Upper lobe of left lung (tissue), 6 donors: ENCODE measurements at regions not wholly inside any gene's neighbourhood (a gene's known extent, or its start where the extent isn't known, plus 50 kb on each side); places are given as distances from the start of the nearest gene placed in this dataset.

ENCODE experiments used
- ATAC-seq, 2 donors: fragments of 200-7000 bp; cut with Tn5 transposase; one replicate each; pipeline ENCODE4 v1.9.1; 2022; ENCODE audit warnings: mild to moderate bottlenecking in 2 of 2, moderate library complexity in 2 of 2; ENCODE audit not compliant: low FRiP score in 2 of 2
- DNase-seq, 2 donors: peaks; one replicate each; pipeline ENCODE4 v3.0.0-alpha.2; 2019 to 2020
- H3K27ac ChIP-seq, 4 donors: fragments of 200-600 bp; sonication (generic); one replicate each; pipeline ENCODE4 v1.5.1; 2016 to 2019
- H3K27me3 ChIP-seq, 4 donors: fragments of 200-600 bp; sonication (generic); one replicate each; pipeline ENCODE4 v1.5.1; 2017 to 2019
- H3K36me3 ChIP-seq, 4 donors: fragments of 200-600 bp; sonication (generic); one replicate each; pipeline ENCODE4 v1.5.1; 2016 to 2019
- H3K4me1 ChIP-seq, 4 donors: fragments of 200-600 bp; sonication (generic); one replicate each; pipeline ENCODE4 v1.5.1; 2018 to 2019
- H3K4me3 ChIP-seq, 4 donors: fragments of 200-600 bp; sonication (generic); one replicate each; pipeline ENCODE4 v1.5.1; 2017 to 2019; ENCODE audit warnings: mild to moderate bottlenecking in 2 of 4, moderate library complexity in 1 of 4
- H3K9me3 ChIP-seq, 4 donors: fragments of 200-600 bp; sonication (generic); one replicate each; pipeline ENCODE4 v1.5.1; 2018 to 2019
- EP300 ChIP-seq, 4 donors: sonication (generic); formaldehyde crosslinking; IDR thresholded peaks; one replicate each; pipeline ENCODE4 v1.5.1; 2017; ENCODE audit warnings: antibody characterized with exemption in 4 of 4, control low read depth in 2 of 4
- POLR2A ChIP-seq, 4 donors: fragments of 450-650 bp; IDR thresholded peaks; one replicate each; pipeline ENCODE4 v1.5.1; 2016 to 2017; ENCODE audit warnings: antibody characterized with exemption in 4 of 4, mild to moderate bottlenecking in 2 of 4
- POLR2AphosphoS5 ChIP-seq, 2 donors: sonication (generic); formaldehyde crosslinking; IDR thresholded peaks; one replicate each; pipeline ENCODE4 v1.5.1; 2017; ENCODE audit warnings: antibody characterized with exemption in 2 of 2
- WGBS, 2 donors: methylation state at CpG; one replicate each; pipeline ENCODE4 v1.1.5; 2017 to 2018; 5-methylcytosine and 5-hydroxymethylcytosine counted together
- TF ChIP-seq, protein P1 (sequence below), 6 experiments: fragments of 450-650 bp in 4 of 6; fragments of 200-600 bp in 2 of 6; sonication (generic) in 2 of 6; IDR thresholded peaks; one replicate each; pipeline ENCODE4 v1.5.1; 2016 to 2019; ENCODE audit warnings: antibody characterized with exemption in 6 of 6
- donor health status: DM: no; HTN: no; CAD: no; lungs with moderate emphysema.
- donor health status: DM: no; HTN: yes; CAD: no; lungs with severe emphysema.

DNA sequence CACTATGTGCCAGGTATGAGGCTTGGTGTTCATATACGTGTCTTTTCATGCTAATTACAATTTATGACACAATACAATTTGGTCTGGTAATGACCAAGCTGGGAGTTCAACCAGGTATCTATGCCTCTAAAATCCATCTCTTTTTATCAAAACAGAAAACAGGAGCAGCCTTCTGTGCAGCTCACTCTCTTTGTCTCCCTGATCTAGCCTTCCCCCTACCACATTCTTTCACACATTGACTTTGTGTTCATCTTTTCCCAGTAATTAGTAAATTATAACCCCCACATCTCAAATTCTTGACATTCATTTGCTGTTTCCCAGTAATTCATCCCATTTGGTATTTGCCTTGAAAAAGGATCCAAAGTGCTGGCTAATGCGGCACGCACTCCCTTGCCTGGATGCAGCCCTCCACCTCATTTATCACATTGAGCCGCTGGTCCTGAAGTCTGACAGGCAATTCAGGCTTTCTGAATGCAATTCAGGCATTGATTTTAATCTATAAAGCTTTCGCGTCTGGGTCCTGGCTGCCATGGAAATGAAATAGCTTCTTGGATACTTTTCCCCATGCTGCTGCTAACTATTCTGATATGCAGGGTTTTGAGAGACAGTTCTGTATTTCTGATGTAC lies 112.5 kb upstream of the ANKRD1 start:
- WGBS, 2 donors = 85 to 86% methylated on average over 6 of the region's 6 CpGs
- TF ChIP-seq EP300 (IDR thresholded peaks at IDR 0.05) (no peak), POLR2AphosphoS5 (IDR thresholded peaks at IDR 0.05) (no peak), POLR2A (IDR thresholded peaks at IDR 0.05) (no peak)
- TF ChIP-seq, protein P1, sequence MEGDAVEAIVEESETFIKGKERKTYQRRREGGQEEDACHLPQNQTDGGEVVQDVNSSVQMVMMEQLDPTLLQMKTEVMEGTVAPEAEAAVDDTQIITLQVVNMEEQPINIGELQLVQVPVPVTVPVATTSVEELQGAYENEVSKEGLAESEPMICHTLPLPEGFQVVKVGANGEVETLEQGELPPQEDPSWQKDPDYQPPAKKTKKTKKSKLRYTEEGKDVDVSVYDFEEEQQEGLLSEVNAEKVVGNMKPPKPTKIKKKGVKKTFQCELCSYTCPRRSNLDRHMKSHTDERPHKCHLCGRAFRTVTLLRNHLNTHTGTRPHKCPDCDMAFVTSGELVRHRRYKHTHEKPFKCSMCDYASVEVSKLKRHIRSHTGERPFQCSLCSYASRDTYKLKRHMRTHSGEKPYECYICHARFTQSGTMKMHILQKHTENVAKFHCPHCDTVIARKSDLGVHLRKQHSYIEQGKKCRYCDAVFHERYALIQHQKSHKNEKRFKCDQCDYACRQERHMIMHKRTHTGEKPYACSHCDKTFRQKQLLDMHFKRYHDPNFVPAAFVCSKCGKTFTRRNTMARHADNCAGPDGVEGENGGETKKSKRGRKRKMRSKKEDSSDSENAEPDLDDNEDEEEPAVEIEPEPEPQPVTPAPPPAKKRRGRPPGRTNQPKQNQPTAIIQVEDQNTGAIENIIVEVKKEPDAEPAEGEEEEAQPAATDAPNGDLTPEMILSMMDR (IDR thresholded peaks at IDR 0.05) = no peak
- H3K27ac ChIP-seq = no peak overlapping the region

DNA sequence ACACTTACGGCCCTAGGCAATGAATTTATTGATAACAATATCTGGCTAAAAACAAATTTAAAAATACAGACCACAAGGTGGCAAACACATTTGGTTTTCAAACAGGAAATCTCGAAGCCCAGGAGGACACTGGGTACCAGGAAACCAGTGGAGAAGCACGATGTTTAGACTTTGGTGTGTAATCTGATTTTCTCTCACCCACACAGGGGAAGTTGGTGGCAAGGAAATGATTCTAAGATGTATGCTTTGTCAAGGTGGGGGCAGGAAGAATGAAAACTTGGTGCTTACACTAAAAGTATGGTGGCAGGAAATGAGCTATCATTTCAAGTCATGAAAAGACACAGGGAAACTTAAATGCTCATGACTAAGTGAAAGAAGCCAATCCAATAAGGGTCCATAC lies 113.2 kb upstream of the ANKRD1 start:
- no peak for TF ChIP-seq POLR2AphosphoS5 (IDR thresholded peaks at IDR 0.05)
- TF ChIP-seq, protein P1 (IDR thresholded peaks at IDR 0.05) = no peak
- TF ChIP-seq EP300 (IDR thresholded peaks at IDR 0.05) = no peak
- TF ChIP-seq POLR2A (IDR thresholded peaks at IDR 0.05) = no peak
- ATAC-seq = no peak
- WGBS, 2 donors = 48 to 50% methylated on average over 3 of the region's 3 CpGs
- H3K4me1 ChIP-seq = peaks cover 6 to 13% (median 11%) of the 10 kb centered on the region in 4 donors
- H3K36me3 ChIP-seq = no peaks in the 10 kb centered on the region
- peak overlapping the region in 1 of 4 donors; percentile 4 for H3K27ac ChIP-seq
- H3K27me3 ChIP-seq = no peaks in the 10 kb centered on the region
- no peaks in the 10 kb centered on the region for H3K9me3 ChIP-seq
- no peak for DNase-seq
- no peak overlapping the region for H3K4me3 ChIP-seq

More for the DNA sequence above, 112.5 kb upstream of the ANKRD1 start:
- Histone ChIP-seq H3K9me3 (no peaks in the 10 kb centered on the region), H3K36me3 (no peaks in the 10 kb centered on the region), H3K4me1 (peaks cover 6 to 13% (median 11%) of the 10 kb centered on the region in 4 donors), H3K4me3 (no peak overlapping the region), H3K27me3 (no peaks in the 10 kb centered on the region)
- no peak for DNase-seq
- ATAC-seq = no peak

DNA sequence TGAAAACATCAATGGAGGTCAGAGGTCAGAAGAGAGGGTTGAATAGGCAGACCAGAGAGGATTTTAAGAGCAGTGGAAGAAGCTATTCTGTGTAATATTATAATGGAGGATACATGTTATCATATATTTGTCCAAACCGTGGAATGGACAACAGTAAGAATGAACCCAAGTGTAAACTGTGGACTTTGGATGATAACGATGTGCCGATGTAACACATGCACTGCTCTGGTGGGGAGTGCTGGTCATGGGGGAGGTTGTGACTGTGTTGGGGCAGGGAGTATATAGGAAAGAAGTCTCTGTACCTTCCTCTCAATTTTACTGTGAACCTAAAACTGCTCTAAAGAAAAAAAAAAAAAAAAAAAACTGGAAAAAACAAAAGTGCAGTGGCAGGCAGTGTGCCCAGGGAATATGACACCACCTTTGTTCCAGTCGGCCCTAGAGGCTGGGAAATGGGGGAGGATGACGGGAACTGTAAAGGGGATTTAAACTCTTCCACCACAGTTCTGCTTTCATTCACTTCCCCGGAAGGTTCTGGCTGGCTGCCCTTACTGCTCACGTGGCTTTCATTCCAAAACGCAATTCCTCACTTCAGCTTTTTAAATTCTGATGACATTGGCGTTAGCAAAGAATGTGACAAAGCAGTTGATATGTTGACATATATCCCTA lies 113.7 kb upstream of the ANKRD1 start:
- peak in 1 of 2 donors; percentile 39 for DNase-seq
- no peak for TF ChIP-seq EP300 (IDR thresholded peaks at IDR 0.05)
- no peak for TF ChIP-seq POLR2AphosphoS5 (IDR thresholded peaks at IDR 0.05)
- TF ChIP-seq, protein P1 (IDR thresholded peaks at IDR 0.05) = no peak
- no peak for TF ChIP-seq POLR2A (IDR thresholded peaks at IDR 0.05)
- peak overlapping the region in 1 of 4 donors; percentile 4 for H3K27ac ChIP-seq
- H3K27me3 ChIP-seq = no peaks in the 10 kb centered on the region
- no peaks in the 10 kb centered on the region for H3K36me3 ChIP-seq
- peak in 1 of 2 donors; percentile 64 for ATAC-seq
- no peaks in the 10 kb centered on the region for H3K9me3 ChIP-seq
- 32 to 33% methylated on average over 9 of the region's 9 CpGs for WGBS, 2 donors
- no peak overlapping the region for H3K4me3 ChIP-seq
- H3K4me1 ChIP-seq = peaks cover 6 to 13% (median 11%) of the 10 kb centered on the region in 4 donors

DNA sequence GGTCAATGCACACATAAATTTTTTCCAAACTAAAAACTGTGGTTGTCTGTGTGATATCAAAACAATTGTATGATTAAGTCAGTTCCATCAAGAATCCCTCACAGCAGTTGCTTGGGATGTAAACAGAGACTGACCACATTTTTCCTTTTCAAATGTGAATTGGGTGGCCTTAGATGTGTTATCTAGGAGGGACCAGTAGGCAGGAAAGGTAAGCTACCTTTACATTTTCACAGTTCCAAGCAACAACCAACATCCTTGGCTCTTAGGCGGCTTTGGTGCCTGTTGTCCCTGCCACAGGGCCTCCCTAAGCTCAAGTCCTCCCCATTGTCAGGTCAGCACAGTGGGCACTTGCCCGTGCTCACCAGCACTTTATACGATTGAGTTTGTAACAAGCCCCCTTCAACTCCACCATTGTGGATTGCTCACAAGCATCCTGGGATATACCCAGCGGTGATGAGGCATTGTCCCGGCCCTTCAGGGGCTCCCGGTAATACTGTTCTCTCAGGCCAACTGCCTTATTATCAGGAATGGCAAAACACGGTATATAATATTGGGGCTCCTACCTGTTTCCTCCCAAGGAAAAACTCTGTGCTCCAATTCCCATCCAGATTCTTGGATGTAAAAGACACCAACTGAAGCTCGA lies 114.9 kb upstream of the ANKRD1 start:
- Histone ChIP-seq H3K4me3 (no peak overlapping the region), H3K4me1 (peaks cover 6 to 13% (median 11%) of the 10 kb centered on the region in 4 donors), H3K27me3 (no peaks in the 10 kb centered on the region), H3K27ac (no peak overlapping the region), H3K9me3 (no peaks in the 10 kb centered on the region), H3K36me3 (no peaks in the 10 kb centered on the region)
- 90 to 94% methylated on average over 6 to 8 of the region's 8 CpGs for WGBS, 2 donors
- ATAC-seq (no peak), DNase-seq (no peak)
- TF ChIP-seq EP300 (IDR thresholded peaks at IDR 0.05) (no peak), POLR2AphosphoS5 (IDR thresholded peaks at IDR 0.05) (no peak), POLR2A (IDR thresholded peaks at IDR 0.05) (no peak)
- TF ChIP-seq, protein P1 (IDR thresholded peaks at IDR 0.05) = no peak
